ENCODE measurements at regions not wholly inside any gene's neighbourhood (a gene's known extent, or its start where the extent isn't known, plus 50 kb on each side); places are given as distances from the start of the nearest gene placed in this dataset.
"Not testable (repeated sequence)": the region's sequence is repeated elsewhere in the genome, so short reads cannot be mapped to it uniquely, and the experiment has no call there.

GRCh38 chr22:10526079-10526478 lies 5001.9 kb upstream of the OR11H1 start:
- DNase-seq (ENCODE audit: low spot score) = not testable (repeated sequence)

- DNase-seq (ENCODE audit: low spot score) = not testable (repeated sequence)
These were observed 4996.9 kb upstream of the OR11H1 start for GRCh38 chr22:10531141-10531540.

GRCh38 chr22:10572531-10572930 lies 4955.5 kb upstream of the OR11H1 start:
- not testable (repeated sequence) for DNase-seq (ENCODE audit: low spot score)

DNA sequence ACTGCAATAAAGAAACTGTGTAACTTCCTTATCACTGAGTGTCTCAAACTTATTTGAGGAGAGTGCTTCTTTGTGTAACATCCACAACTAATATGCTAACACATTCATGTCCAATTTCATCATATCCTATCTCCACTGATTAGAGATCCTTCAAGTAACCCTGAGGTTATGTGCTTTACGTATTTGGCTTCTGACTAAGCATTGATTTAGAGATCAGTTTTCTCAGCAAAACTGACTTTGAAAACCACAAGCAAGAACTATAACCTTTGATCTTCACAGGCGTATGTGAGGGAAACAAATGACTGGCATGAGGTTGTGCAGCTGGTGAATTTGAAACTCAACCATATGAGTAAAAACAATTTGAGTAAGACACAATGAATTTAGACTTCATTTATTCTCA lies 4926.9 kb upstream of the OR11H1 start:
- DNase-seq (ENCODE audit: low spot score) = not testable (repeated sequence)

DNA sequence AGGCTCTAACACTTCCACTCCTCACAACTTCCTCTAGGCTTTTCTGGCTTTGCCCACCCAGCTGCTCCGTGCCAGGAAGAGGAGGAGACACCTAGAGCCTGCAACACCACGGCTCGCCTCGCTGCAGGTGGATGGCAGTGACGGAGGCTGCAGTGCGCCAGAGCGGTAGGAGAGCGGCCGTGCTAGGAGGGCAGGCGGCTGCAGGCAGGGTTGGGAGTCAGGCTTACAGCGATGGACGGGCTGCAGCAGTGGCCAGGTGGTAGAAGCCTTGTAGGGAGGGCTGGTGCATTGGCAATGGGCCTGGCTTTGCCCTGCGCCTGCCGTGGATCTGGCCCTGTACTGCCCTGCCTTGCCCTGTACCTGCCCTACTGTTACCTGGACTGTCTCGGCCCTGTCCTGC lies 4896.0 kb upstream of the OR11H1 start:
- DNase-seq (ENCODE audit: low spot score) = not testable (repeated sequence)

DNA sequence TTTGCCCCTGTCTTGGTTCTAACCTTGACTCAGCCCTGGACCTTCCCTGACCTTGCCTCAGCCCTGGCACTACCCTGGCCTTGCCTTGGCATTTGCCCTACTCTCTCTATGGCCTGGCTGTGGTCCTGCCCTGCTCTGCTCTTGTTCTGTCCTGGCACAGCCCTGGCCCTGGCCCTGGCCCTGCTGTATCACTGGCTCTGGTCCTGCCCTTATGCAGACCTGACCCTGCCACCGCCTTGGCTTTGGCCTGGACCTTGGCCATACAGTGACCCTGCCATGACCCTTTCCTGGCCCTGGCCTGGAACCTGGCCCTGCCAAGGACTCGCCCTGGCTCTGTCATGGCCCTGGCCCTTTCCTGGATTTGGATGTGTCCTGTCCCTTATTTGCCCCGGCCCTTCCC lies 4892.7 kb upstream of the OR11H1 start:
- not testable (repeated sequence) for DNase-seq (ENCODE audit: low spot score)

DNA sequence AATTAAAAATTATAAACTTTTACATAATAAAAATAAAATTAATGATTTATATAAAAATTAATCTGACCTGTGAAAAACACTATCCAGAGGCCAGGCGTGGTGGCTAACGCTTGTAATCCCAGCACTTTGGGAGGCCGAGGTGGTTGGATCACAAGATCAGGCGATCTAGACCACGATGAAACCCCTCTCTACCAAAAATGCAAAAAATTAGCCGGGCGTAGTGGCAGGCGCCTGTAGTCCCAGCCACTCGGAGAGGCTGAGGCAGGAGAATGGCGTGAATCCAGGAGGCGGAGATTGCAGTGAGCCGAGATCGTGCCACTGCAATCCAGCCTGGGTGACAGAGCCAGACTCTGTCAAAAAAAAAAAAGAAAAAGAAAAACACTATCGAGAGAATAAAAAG lies 4865.2 kb upstream of the OR11H1 start:
- not testable (repeated sequence) for DNase-seq (ENCODE audit: low spot score)

- DNase-seq (ENCODE audit: low spot score) = not testable (repeated sequence)
These were observed 4854.9 kb upstream of the OR11H1 start for GRCh38 chr22:10673065-10673464.

GRCh38 chr22:10678720-10679119 lies 4849.3 kb upstream of the OR11H1 start:
- DNase-seq (ENCODE audit: low spot score) = not testable (repeated sequence)

- DNase-seq (ENCODE audit: low spot score) = not testable (repeated sequence)
These were observed 4842.6 kb upstream of the OR11H1 start for GRCh38 chr22:10685436-10685835.

GRCh38 chr22:10687256-10687655 lies 4840.7 kb upstream of the OR11H1 start:
- DNase-seq (ENCODE audit: low spot score) = not testable (repeated sequence)

DNA sequence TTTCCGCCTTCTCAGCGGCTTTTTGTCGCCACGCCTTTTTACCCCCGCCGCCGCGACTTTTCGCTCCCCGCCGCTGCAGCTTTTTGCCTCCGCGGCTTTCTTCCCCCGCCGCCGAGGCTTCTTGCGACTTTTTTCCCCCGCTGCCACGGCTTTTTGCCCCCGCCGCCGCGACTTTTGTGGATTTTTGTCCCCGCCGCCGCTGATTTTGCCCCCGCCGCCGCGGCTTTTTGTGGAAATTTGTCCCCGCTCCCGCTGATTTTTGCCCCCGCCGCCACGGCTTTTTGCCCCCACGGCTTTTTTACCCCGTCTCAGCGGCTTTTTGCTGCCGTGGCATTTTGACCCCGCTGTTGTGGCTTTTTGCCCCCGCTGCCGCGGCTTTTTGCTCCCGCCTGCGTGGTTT lies 4829.2 kb upstream of the OR11H1 start:
- not testable (repeated sequence) for DNase-seq (ENCODE audit: low spot score)

GRCh38 chr22:10699301-10700097 lies 4828.5 kb upstream of the OR11H1 start:
- DNase-seq (ENCODE audit: low spot score) = not testable (repeated sequence)

DNA sequence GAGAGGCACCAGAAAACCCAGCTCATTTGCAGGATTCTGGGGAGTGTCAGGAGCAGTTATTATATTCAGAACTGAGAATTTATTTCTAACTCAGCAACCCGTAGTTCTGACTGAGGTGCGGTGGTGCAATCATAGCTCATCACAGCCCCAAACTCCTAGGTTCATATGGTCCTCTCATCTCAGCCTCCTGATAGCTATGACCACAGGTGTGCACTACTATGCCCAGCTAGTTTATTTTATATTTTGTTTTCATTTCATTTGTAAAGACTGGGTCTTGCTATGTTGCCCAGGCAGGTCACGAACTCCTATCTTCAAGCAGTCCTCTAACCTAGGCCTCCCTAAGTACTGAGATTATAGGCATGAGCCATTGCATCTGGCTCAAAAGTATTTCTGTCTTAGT lies 4819.8 kb upstream of the OR11H1 start:
- not testable (repeated sequence) for DNase-seq (ENCODE audit: low spot score)

DNA sequence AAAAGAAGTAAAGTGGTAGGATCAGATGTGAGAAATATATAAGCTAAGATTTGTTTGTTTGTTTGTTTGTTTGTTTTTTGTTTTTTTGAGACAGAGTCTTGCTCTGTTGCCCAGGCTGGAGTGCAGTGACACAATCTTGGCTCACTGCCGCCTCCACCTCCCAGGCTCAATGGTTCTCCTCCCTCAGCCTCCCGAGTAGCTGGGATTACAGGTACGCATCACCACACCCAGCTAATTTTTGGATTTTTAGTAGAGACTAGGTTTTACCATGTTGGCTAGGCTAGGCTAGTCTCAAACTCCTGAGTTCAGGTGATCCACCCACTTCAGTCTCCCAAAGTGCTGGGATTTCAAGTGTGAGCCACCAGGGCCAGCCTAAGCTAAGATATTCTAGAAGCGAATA lies 4817.1 kb upstream of the OR11H1 start:
- DNase-seq (ENCODE audit: low spot score) = not testable (repeated sequence)

- not testable (repeated sequence) for DNase-seq (ENCODE audit: low spot score)
These were observed 4805.2 kb upstream of the OR11H1 start for GRCh38 chr22:10722804-10723203.

DNA sequence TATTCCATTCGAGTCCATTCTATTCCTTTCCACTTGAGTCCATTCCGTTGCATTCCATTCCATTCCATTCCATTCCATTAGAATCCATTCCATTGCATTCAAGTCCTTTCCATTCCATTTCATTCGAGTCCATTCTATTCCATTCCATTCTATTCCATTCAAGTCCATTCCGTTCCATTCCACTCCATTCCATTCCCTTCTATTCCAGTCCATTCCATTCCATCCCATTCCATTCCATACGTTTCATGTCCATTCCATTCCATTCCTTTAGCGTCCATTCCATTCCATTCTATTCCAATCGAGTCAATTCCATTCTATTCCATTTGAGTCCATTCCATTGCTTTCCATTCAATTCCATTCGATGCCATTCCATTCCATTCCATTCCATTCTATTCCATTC lies 4804.0 kb upstream of the OR11H1 start:
- not testable (repeated sequence) for DNase-seq (ENCODE audit: low spot score)

DNA sequence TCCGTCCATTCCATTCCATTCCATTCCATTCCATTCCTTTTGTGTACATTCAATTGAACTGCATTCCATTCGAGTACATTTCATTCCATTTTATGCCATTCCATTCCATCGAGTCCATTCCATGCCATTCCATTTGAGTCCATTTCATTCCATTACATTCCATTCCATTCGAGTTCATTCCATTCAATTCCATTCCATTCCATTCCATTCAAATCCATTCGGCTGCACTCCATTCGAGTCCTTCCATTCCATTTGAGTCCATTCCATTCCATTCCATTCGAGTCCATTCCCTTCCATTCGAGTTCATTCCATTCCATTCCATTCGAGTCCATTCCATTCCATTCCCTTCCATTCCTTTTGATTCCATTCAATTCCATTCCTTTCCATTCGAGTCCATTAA lies 4800.6 kb upstream of the OR11H1 start:
- no peak for DNase-seq (ENCODE audit: low spot score)

GRCh38 chr22:10729979-10730378 lies 4798.0 kb upstream of the OR11H1 start:
- DNase-seq (ENCODE audit: low spot score) = not testable (repeated sequence)

GRCh38 chr22:10730706-10731105 lies 4797.3 kb upstream of the OR11H1 start:
- not testable (repeated sequence) for DNase-seq (ENCODE audit: low spot score)

DNA sequence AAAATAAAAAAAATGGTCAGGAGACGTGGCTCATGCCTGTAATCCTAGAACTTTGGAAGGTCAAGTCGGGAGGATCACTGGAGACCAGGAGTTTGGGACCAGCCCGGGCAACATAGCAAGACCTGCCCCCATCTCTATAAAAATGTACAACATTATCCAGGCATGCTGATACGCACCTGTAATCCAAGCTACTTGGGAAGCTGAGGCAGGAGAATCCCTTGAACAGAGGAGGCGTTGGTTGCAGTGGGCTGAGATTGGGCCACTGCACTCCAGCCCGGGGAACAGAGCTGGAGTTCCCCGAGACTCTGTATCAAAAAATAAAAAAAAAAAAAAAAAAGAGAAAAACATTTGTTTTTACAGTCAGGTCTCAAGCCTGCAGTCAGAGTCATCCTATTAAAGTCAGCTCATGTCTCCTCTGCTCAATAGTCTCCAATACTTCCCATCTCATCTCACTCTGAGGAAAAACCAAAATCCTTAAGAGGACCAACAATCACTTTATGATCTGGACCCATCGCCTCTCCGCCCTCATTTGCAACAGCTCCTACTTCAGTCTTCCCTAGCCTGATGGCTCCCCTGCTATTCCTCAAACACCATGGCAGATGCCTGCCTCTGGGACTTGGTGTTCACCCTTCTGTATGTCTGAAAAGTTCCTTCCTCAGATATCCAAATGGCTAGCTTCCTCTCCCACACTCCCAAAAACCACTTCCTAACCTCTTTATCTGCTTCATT lies 4796.6 kb upstream of the OR11H1 start:
- not testable (repeated sequence) for DNase-seq (ENCODE audit: low spot score)

GRCh38 chr22:10735075-10735474 lies 4792.9 kb upstream of the OR11H1 start:
- not testable (repeated sequence) for DNase-seq (ENCODE audit: low spot score)

DNA sequence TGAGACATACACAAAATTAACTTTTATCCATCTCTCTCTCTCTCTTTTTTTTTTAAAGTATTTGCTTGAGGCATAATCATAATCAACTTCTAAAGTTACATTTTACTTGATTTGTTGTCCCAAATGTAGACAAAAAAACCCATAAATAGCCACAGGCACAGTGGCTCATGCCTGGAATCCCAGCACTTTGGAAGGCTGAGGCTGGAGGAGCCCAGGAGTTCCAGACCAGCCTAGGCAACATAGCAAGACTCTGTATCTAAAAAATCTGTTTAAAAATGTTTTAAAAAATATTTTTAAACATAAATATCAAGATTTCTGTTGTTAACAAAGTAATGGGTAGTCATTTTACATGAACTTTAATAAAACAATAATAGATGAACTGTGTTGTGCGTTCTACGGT lies 4791.1 kb upstream of the OR11H1 start:
- not testable (repeated sequence) for DNase-seq (ENCODE audit: low spot score)
